ENCODE measurements at regions not wholly inside any gene's neighbourhood (a gene's known extent, or its start where the extent isn't known, plus 50 kb on each side); places are given as distances from the start of the nearest gene placed in this dataset.

DNA sequence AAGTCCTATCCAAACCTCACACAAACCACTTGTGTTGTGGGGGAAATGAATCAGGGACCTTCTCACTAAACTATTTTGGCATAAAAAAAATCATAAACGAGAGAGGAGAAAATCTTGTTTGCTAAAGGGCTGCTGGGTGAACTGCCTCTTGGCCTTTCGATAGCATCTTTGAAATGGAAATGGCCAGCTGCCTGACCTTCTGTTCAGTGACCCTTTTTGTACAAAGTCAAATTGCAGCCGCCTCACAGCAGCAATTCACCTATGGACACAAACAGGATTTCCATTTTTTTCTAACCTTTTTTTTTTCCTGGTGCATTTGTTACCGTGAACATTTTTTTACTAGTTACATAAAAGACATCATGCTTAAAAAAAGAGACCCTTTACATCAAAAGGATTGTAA, 89.0 kb upstream of the ONECUT1 start:
- TF ChIP-seq, protein P1, sequence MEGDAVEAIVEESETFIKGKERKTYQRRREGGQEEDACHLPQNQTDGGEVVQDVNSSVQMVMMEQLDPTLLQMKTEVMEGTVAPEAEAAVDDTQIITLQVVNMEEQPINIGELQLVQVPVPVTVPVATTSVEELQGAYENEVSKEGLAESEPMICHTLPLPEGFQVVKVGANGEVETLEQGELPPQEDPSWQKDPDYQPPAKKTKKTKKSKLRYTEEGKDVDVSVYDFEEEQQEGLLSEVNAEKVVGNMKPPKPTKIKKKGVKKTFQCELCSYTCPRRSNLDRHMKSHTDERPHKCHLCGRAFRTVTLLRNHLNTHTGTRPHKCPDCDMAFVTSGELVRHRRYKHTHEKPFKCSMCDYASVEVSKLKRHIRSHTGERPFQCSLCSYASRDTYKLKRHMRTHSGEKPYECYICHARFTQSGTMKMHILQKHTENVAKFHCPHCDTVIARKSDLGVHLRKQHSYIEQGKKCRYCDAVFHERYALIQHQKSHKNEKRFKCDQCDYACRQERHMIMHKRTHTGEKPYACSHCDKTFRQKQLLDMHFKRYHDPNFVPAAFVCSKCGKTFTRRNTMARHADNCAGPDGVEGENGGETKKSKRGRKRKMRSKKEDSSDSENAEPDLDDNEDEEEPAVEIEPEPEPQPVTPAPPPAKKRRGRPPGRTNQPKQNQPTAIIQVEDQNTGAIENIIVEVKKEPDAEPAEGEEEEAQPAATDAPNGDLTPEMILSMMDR (IDR thresholded peaks at IDR 0.05; ENCODE audit: insufficient read depth, low read length, poor library complexity, severe bottlenecking) = no peak
- no peak for TF ChIP-seq EZH2phosphoT487 (conservative IDR thresholded peaks at IDR 0.05; ENCODE audit: low read length)

Measured in SU-DHL-6 (cell line).